WTC11 (cell line): ENCODE measurements at regions not wholly inside any gene's neighbourhood (a gene's known extent, or its start where the extent isn't known, plus 50 kb on each side); places are given as distances from the start of the nearest gene placed in this dataset.
"Not testable (repeated sequence)": the region's sequence is repeated elsewhere in the genome, so short reads cannot be mapped to it uniquely, and the experiment has no call there.

Source experiments
- ATAC-seq: fragments of 200-7000 bp; cut with Tn5 transposase; 2 replicates; pipeline ENCODE4 v1.10.0; 2021; ENCODE audit warnings: mild to moderate bottlenecking, moderate library complexity
- CTCF ChIA-PET: fragments of 300-600 bp; sonication (Branson Sonifier 250); formaldehyde crosslinking; loops from one replicate; lab custom pipeline; 2021; ENCODE audit warnings: antibody characterized with exemption; lab: Charles Lee
- POLR2A ChIA-PET: fragments of 350-600 bp; sonication (Branson Sonifier 250); formaldehyde crosslinking; loops from one replicate; lab custom pipeline; 2021; ENCODE audit warnings: antibody characterized with exemption; lab: Charles Lee
- DNase-seq: peaks from one replicate; pipeline ENCODE4 v3.0.0; 2021; ENCODE audit warnings: low spot score
- H3K27ac Mint-ChIP-seq: 2 replicates; pipeline ENCODE4 v1.8.0; 2021; ENCODE audit warnings: mixed read lengths
- H3K27me3 Mint-ChIP-seq: 2 replicates; pipeline ENCODE4 v1.8.0; 2021; ENCODE audit warnings: low read depth, mild to moderate bottlenecking, moderate library complexity, mixed read lengths
- H3K36me3 Mint-ChIP-seq: 2 replicates; pipeline ENCODE4 v1.8.0; 2021; ENCODE audit warnings: mixed read lengths
- H3K4me1 Mint-ChIP-seq: 2 replicates; pipeline ENCODE4 v1.8.0; 2022; ENCODE audit warnings: mixed read lengths
- H3K4me3 Mint-ChIP-seq: 2 replicates; pipeline ENCODE4 v1.8.0; 2021; ENCODE audit warnings: mild to moderate bottlenecking, moderate library complexity, mixed read lengths
- H3K9me3 Mint-ChIP-seq: 2 replicates; pipeline ENCODE4 v1.8.0; 2021; ENCODE audit warnings: mixed read lengths
- ATF1 ChIP-seq: sonication (generic); formaldehyde crosslinking; IDR thresholded peaks from 2 replicates; pipeline ENCODE4 v1.8.1; 2023; ENCODE audit warnings: mild to moderate bottlenecking, moderate library complexity, missing genetic modification reagents
- ATF2 ChIP-seq: sonication (generic); formaldehyde crosslinking; IDR thresholded peaks from 2 replicates; pipeline ENCODE4 v1.8.1; 2022; ENCODE audit warnings: low read depth, missing genetic modification reagents, borderline replicate concordance
- E2F5 ChIP-seq: sonication (generic); formaldehyde crosslinking; IDR thresholded peaks from 2 replicates; pipeline ENCODE4 v1.8.1; 2022; ENCODE audit warnings: mild to moderate bottlenecking, moderate library complexity, missing genetic modification reagents
- FOXP1 ChIP-seq: sonication (generic); formaldehyde crosslinking; IDR thresholded peaks from 2 replicates; pipeline ENCODE4 v1.8.0; 2022; ENCODE audit warnings: missing genetic modification reagents, mild to moderate bottlenecking, moderate library complexity, borderline replicate concordance
- GABPB1 ChIP-seq: sonication (generic); formaldehyde crosslinking; IDR thresholded peaks from 2 replicates; pipeline ENCODE4 v1.8.1; 2023; ENCODE audit warnings: mild to moderate bottlenecking, missing genetic modification reagents
- MYBL2 ChIP-seq: sonication (generic); formaldehyde crosslinking; IDR thresholded peaks from 2 replicates; pipeline ENCODE4 v1.8.1; 2023; ENCODE audit warnings: mild to moderate bottlenecking, moderate library complexity, missing genetic modification reagents
- NFE2L1 ChIP-seq: sonication (generic); formaldehyde crosslinking; IDR thresholded peaks from 2 replicates; pipeline ENCODE4 v1.8.1; 2023; ENCODE audit warnings: missing genetic modification reagents
- NR1H2 ChIP-seq: sonication (generic); formaldehyde crosslinking; IDR thresholded peaks from 2 replicates; pipeline ENCODE4 v1.9.0; 2021; ENCODE audit warnings: mild to moderate bottlenecking, moderate library complexity, missing genetic modification reagents
- PRRX2 ChIP-seq: fragments of 250-450 bp; sonication (Bioruptor Pico); IDR thresholded peaks from 2 replicates; pipeline ENCODE4 v1.8.0; 2021; ENCODE audit warnings: mild to moderate bottlenecking
- SMAD3 ChIP-seq: sonication (generic); formaldehyde crosslinking; IDR thresholded peaks from 2 replicates; pipeline ENCODE4 v1.8.0; 2022; ENCODE audit warnings: missing genetic modification reagents, mild to moderate bottlenecking, borderline replicate concordance
- USF1 ChIP-seq: sonication (generic); formaldehyde crosslinking; IDR thresholded peaks from 2 replicates; pipeline ENCODE4 v1.8.0; 2022; ENCODE audit warnings: mild to moderate bottlenecking, missing genetic modification reagents
- TF ChIP-seq, protein P1 (sequence below): sonication (generic); formaldehyde crosslinking; IDR thresholded peaks from 2 replicates; pipeline ENCODE4 v1.8.0; 2022; ENCODE audit warnings: mild to moderate bottlenecking, missing genetic modification reagents
- TF ChIP-seq, protein P2 (sequence below): sonication (generic); formaldehyde crosslinking; IDR thresholded peaks from 2 replicates; pipeline ENCODE4 v1.8.1; 2022; ENCODE audit warnings: missing genetic modification reagents, borderline replicate concordance
- TF ChIP-seq, protein P3 (sequence below): fragments of 250-450 bp; sonication (Bioruptor Pico); IDR thresholded peaks from 2 replicates; pipeline ENCODE4 v1.9.0; 2021; ENCODE audit warnings: mild to moderate bottlenecking

- peaks cover 14% of the 10 kb centered on the region for H3K4me1 Mint-ChIP-seq
- no peaks in the 10 kb centered on the region for H3K36me3 Mint-ChIP-seq
- ChIA-PET CTCF (no interaction called here), POLR2A (no interaction called here)
- H3K27me3 Mint-ChIP-seq: no peaks in the 10 kb centered on the region; the same call in 1 of the 2 replicates
- TF ChIP-seq ATF1 (CRISPR knock-in tag) (no peak), NR1H2 (CRISPR knock-in tag) (no peak), FOXP1 (CRISPR knock-in tag) (no peak), SMAD3 (CRISPR knock-in tag) (no peak), E2F5 (CRISPR knock-in tag) (no peak), NFE2L1 (CRISPR knock-in tag) (no peak), PRRX2 (CRISPR knock-in tag) (no peak), GABPB1 (no peak)
- TF ChIP-seq, protein P1, sequence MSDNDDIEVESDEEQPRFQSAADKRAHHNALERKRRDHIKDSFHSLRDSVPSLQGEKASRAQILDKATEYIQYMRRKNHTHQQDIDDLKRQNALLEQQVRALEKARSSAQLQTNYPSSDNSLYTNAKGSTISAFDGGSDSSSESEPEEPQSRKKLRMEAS (CRISPR knock-in tag): no peak
- no peak overlapping the region for H3K4me3 Mint-ChIP-seq
- no peak overlapping the region for H3K27ac Mint-ChIP-seq
- ATAC-seq: no peak; the same call in 1 of the 2 replicates
- H3K9me3 Mint-ChIP-seq: peaks cover 18% of the 10 kb centered on the region
- DNase-seq: no peak
Measured at GRCh38 chr13:70985371-70985770, 877.1 kb upstream of the KLHL1 start.

DNA sequence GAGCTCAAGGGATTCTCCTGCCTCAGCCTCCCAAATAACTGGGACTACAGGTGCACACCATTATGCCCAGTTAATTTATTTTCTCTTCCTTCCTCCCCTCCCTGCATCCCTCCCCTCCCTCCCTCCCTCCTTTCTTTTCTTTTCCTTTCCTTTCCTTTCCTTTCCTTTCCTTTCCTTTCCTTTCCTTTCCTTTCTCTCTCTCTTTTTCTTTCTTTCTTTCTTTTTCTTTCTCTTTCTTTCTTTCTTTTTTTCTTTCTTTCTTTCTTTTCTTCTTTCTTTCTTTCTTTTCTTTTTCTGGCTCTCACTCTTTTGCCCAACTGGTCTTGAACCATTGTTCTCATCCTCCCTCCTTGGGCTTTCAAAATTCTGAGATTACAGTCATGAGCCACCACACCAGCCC is 873.0 kb upstream of the KLHL1 start:
- ATAC-seq, H3K4me1 Mint-ChIP-seq, H3K4me3 Mint-ChIP-seq, H3K36me3 Mint-ChIP-seq, POLR2A ChIA-PET, CTCF ChIA-PET, H3K27ac Mint-ChIP-seq, DNase-seq, H3K27me3 Mint-ChIP-seq: not testable (repeated sequence)
- TF ChIP-seq, protein P2, sequence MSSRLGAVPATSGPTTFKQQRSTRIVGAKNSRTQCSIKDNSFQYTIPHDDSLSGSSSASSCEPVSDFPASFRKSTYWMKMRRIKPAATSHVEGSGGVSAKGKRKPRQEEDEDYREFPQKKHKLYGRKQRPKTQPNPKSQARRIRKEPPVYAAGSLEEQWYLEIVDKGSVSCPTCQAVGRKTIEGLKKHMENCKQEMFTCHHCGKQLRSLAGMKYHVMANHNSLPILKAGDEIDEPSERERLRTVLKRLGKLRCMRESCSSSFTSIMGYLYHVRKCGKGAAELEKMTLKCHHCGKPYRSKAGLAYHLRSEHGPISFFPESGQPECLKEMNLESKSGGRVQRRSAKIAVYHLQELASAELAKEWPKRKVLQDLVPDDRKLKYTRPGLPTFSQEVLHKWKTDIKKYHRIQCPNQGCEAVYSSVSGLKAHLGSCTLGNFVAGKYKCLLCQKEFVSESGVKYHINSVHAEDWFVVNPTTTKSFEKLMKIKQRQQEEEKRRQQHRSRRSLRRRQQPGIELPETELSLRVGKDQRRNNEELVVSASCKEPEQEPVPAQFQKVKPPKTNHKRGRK (CRISPR knock-in tag): 0 out of 2 replicates have a peak, but pooled peaks have one; percentile 56
- H3K9me3 Mint-ChIP-seq: peaks cover 13% of the 10 kb centered on the region

- CTCF ChIA-PET: no interaction called here
- H3K27me3 Mint-ChIP-seq: no peaks in the 10 kb centered on the region; the same call in 1 of the 2 replicates
- no peaks in the 10 kb centered on the region for H3K4me1 Mint-ChIP-seq
- POLR2A ChIA-PET: no interaction called here
- no peak for TF ChIP-seq USF1 (CRISPR knock-in tag)
- no peak for TF ChIP-seq MYBL2
- TF ChIP-seq, protein P3, sequence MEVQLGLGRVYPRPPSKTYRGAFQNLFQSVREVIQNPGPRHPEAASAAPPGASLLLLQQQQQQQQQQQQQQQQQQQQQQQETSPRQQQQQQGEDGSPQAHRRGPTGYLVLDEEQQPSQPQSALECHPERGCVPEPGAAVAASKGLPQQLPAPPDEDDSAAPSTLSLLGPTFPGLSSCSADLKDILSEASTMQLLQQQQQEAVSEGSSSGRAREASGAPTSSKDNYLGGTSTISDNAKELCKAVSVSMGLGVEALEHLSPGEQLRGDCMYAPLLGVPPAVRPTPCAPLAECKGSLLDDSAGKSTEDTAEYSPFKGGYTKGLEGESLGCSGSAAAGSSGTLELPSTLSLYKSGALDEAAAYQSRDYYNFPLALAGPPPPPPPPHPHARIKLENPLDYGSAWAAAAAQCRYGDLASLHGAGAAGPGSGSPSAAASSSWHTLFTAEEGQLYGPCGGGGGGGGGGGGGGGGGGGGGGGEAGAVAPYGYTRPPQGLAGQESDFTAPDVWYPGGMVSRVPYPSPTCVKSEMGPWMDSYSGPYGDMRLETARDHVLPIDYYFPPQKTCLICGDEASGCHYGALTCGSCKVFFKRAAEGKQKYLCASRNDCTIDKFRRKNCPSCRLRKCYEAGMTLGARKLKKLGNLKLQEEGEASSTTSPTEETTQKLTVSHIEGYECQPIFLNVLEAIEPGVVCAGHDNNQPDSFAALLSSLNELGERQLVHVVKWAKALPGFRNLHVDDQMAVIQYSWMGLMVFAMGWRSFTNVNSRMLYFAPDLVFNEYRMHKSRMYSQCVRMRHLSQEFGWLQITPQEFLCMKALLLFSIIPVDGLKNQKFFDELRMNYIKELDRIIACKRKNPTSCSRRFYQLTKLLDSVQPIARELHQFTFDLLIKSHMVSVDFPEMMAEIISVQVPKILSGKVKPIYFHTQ: no peak
- no peak for TF ChIP-seq SMAD3 (CRISPR knock-in tag)
- no peak for TF ChIP-seq ATF2
- no peak overlapping the region for H3K27ac Mint-ChIP-seq
- no peak overlapping the region for H3K4me3 Mint-ChIP-seq
- no peaks in the 10 kb centered on the region for H3K36me3 Mint-ChIP-seq
- no peak for ATAC-seq
- no peak for DNase-seq
- no peaks in the 10 kb centered on the region for H3K9me3 Mint-ChIP-seq
Measured at GRCh38 chr13:70969321-70969720, 861.1 kb upstream of the KLHL1 start.
